ENCODE measurements at regions not wholly inside any gene's neighbourhood (a gene's known extent, or its start where the extent isn't known, plus 50 kb on each side); places are given as distances from the start of the nearest gene placed in this dataset.

- TF ChIP-seq GATA3 (IDR thresholded peaks at IDR 0.05; ENCODE audit: low read depth, low read length): no peak
- no peak for TF ChIP-seq GATA2 (IDR thresholded peaks at IDR 0.05; ENCODE audit: low read depth, low read length)
These were observed 1055.2 kb upstream of the FANCL start for GRCh38 chr2:59296279-59296678.

GRCh38 chr2:59295524-59296162 lies 1054.5 kb upstream of the FANCL start:
- TF ChIP-seq GATA3 (IDR thresholded peaks at IDR 0.05; ENCODE audit: low read depth, low read length) (no peak), GATA2 (IDR thresholded peaks at IDR 0.05; ENCODE audit: low read depth, low read length) (no peak)

GRCh38 chr2:59288771-59289170 lies 1047.6 kb upstream of the FANCL start:
- TF ChIP-seq GATA2 (IDR thresholded peaks at IDR 0.05; ENCODE audit: low read depth, low read length) (no peak), GATA3 (IDR thresholded peaks at IDR 0.05; ENCODE audit: low read depth, low read length) (no peak)

GRCh38 chr2:59282374-59283057 lies 1041.4 kb upstream of the FANCL start:
- TF ChIP-seq GATA3 (IDR thresholded peaks at IDR 0.05; ENCODE audit: low read depth, low read length) (peak; percentile 67), GATA2 (IDR thresholded peaks at IDR 0.05; ENCODE audit: low read depth, low read length) (peak; percentile 71)

- TF ChIP-seq GATA3 (IDR thresholded peaks at IDR 0.05; ENCODE audit: low read depth, low read length) (no peak), GATA2 (IDR thresholded peaks at IDR 0.05; ENCODE audit: low read depth, low read length) (no peak)
These were observed 1036.5 kb upstream of the FANCL start for GRCh38 chr2:59277671-59278070.

GRCh38 chr2:59276917-59277316 lies 1035.8 kb upstream of the FANCL start:
- TF ChIP-seq GATA2 (IDR thresholded peaks at IDR 0.05; ENCODE audit: low read depth, low read length) (no peak), GATA3 (IDR thresholded peaks at IDR 0.05; ENCODE audit: low read depth, low read length) (no peak)

- no peak for TF ChIP-seq GATA3 (IDR thresholded peaks at IDR 0.05; ENCODE audit: low read depth, low read length)
- TF ChIP-seq GATA2 (IDR thresholded peaks at IDR 0.05; ENCODE audit: low read depth, low read length): no peak
These were observed 1034.9 kb upstream of the FANCL start for GRCh38 chr2:59276033-59276432.

- TF ChIP-seq GATA2 (IDR thresholded peaks at IDR 0.05; ENCODE audit: low read depth, low read length) (no peak), GATA3 (IDR thresholded peaks at IDR 0.05; ENCODE audit: low read depth, low read length) (no peak)
These were observed 1025.3 kb upstream of the FANCL start for GRCh38 chr2:59266453-59266852.

GRCh38 chr2:59259913-59260312 lies 1018.8 kb upstream of the FANCL start:
- TF ChIP-seq GATA2 (IDR thresholded peaks at IDR 0.05; ENCODE audit: low read depth, low read length) (no peak), GATA3 (IDR thresholded peaks at IDR 0.05; ENCODE audit: low read depth, low read length) (no peak)

- TF ChIP-seq GATA3 (IDR thresholded peaks at IDR 0.05; ENCODE audit: low read depth, low read length) (no peak), GATA2 (IDR thresholded peaks at IDR 0.05; ENCODE audit: low read depth, low read length) (no peak)
These were observed 1015.2 kb upstream of the FANCL start for GRCh38 chr2:59256290-59256689.

GRCh38 chr2:59254279-59254678 lies 1013.2 kb upstream of the FANCL start:
- TF ChIP-seq GATA3 (IDR thresholded peaks at IDR 0.05; ENCODE audit: low read depth, low read length): no peak
- no peak for TF ChIP-seq GATA2 (IDR thresholded peaks at IDR 0.05; ENCODE audit: low read depth, low read length)

- no peak for TF ChIP-seq GATA2 (IDR thresholded peaks at IDR 0.05; ENCODE audit: low read depth, low read length)
These were observed 1009.2 kb upstream of the FANCL start for GRCh38 chr2:59250307-59250677.

- TF ChIP-seq GATA3 (IDR thresholded peaks at IDR 0.05; ENCODE audit: low read depth, low read length): no peak
- no peak for TF ChIP-seq GATA2 (IDR thresholded peaks at IDR 0.05; ENCODE audit: low read depth, low read length)
These were observed 1008.5 kb upstream of the FANCL start for GRCh38 chr2:59249441-59250306.

GRCh38 chr2:59239146-59239545 lies 998.0 kb upstream of the FANCL start:
- TF ChIP-seq GATA2 (IDR thresholded peaks at IDR 0.05; ENCODE audit: low read depth, low read length) (no peak), GATA3 (IDR thresholded peaks at IDR 0.05; ENCODE audit: low read depth, low read length) (no peak)

- TF ChIP-seq GATA3 (IDR thresholded peaks at IDR 0.05; ENCODE audit: low read depth, low read length) (no peak), GATA2 (IDR thresholded peaks at IDR 0.05; ENCODE audit: low read depth, low read length) (no peak)
These were observed 996.2 kb upstream of the FANCL start for GRCh38 chr2:59237311-59237710.
